PC-3 (cell line): ENCODE measurements at regions not wholly inside any gene's neighbourhood (a gene's known extent, or its start where the extent isn't known, plus 50 kb on each side); places are given as distances from the start of the nearest gene placed in this dataset.

ENCODE experiments used
- ATAC-seq: fragments of 200-7000 bp; cut with Tn5 transposase; 2 replicates; pipeline ENCODE4 v1.9.1; 2020; ENCODE audit warnings: mild to moderate bottlenecking, moderate library complexity
- BruUV-seq: library from RNA; stranded (reverse); fragments of 400-500 nt; replicated peaks from 2 replicates; lab custom pipeline; 2021; lab: Mats Ljungman, UMichigan
- CTCF ChIA-PET: fragments of 300-600 bp; sonication (Branson Sonifier 250); formaldehyde crosslinking; loops from one replicate; lab custom pipeline; 2022; ENCODE audit warnings: antibody characterized with exemption; lab: Charles Lee
- POLR2A ChIA-PET: fragments of 300-600 bp; sonication (Branson Sonifier 250); formaldehyde crosslinking; loops from one replicate; lab custom pipeline; 2022; ENCODE audit warnings: antibody characterized with exemption; ENCODE audit not compliant: unreplicated experiment; lab: Charles Lee
- DNase-seq: peaks from one replicate; pipeline ENCODE4 v3.0.0-alpha.2; 2015
- H2AFZ ChIP-seq: fragments of 300-600 bp; sonication (generic); 2 replicates; pipeline ENCODE4 v1.6.0; 2016; ENCODE audit warnings: antibody characterized with exemption, low read length
- H3F3A ChIP-seq: fragments of 300-600 bp; sonication (generic); one replicate; pipeline ENCODE4 v1.6.0; 2017; ENCODE audit warnings: antibody characterized with exemption, low read length, control low read depth, mild to moderate bottlenecking; ENCODE audit not compliant: unreplicated experiment
- H3K27ac ChIP-seq: fragments of 300-600 bp; sonication (generic); 2 replicates; pipeline ENCODE4 v1.5.1; 2016; ENCODE audit warnings: mild to moderate bottlenecking, low read length
- H3K27me3 ChIP-seq: fragments of 300-600 bp; sonication (generic); 2 replicates; pipeline ENCODE4 v1.6.1; 2016; ENCODE audit warnings: low read length, mixed read lengths
- H3K36me3 ChIP-seq: fragments of 300-600 bp; sonication (generic); 2 replicates; pipeline ENCODE4 v1.6.1; 2016; ENCODE audit warnings: low read depth, mixed run types, low read length, mixed read lengths
- H3K4me1 ChIP-seq: fragments of 300-600 bp; sonication (generic); 2 replicates; pipeline ENCODE4 v1.5.1; 2016; ENCODE audit warnings: low read length; ENCODE audit not compliant: insufficient read depth
- H3K4me2 ChIP-seq: fragments of 300-600 bp; sonication (generic); 2 replicates; pipeline ENCODE4 v1.6.0; 2016; ENCODE audit warnings: low read length
- H3K4me3 ChIP-seq: fragments of 300-600 bp; sonication (generic); 2 replicates; pipeline ENCODE4 v1.5.1; 2016; ENCODE audit warnings: mild to moderate bottlenecking, low read length, mixed read lengths
- H3K79me2 ChIP-seq: fragments of 300-600 bp; sonication (generic); 2 replicates; pipeline ENCODE4 v1.6.1; 2017; ENCODE audit warnings: low read length, mixed read lengths
- H3K9ac ChIP-seq: fragments of 300-600 bp; sonication (generic); 2 replicates; pipeline ENCODE4 v1.6.0; 2016; ENCODE audit warnings: mild to moderate bottlenecking, low read length
- H3K9me2 ChIP-seq: fragments of 300-600 bp; sonication (generic); replicated peaks from 2 replicates; pipeline ENCODE4 v1.6.1; 2016; ENCODE audit warnings: mixed run types, low read length, mixed read lengths
- H3K9me3 ChIP-seq: fragments of 300-600 bp; sonication (generic); 2 replicates; pipeline ENCODE4 v1.6.1; 2016; ENCODE audit warnings: low read length, mixed read lengths
- H4K20me1 ChIP-seq: fragments of 300-600 bp; sonication (generic); 2 replicates; pipeline ENCODE4 v1.6.1; 2016; ENCODE audit warnings: low read length, mixed read lengths
- EZH2 ChIP-seq: fragments of 300-600 bp; sonication (generic); IDR thresholded peaks from one replicate; pipeline ENCODE4 v1.6.1; 2017; ENCODE audit warnings: antibody characterized with exemption, mild to moderate bottlenecking, low read length; ENCODE audit not compliant: unreplicated experiment
- EZH2phosphoT487 ChIP-seq: fragments of 300-600 bp; sonication (generic); IDR thresholded peaks from 2 replicates; pipeline ENCODE4 v1.6.1; 2018; ENCODE audit warnings: mild to moderate bottlenecking, antibody characterized with exemption, low read length, borderline replicate concordance
- intact Hi-C: fragments of 100-400 bp; cut with micrococcal nuclease; formaldehyde crosslinking; loops from 2 replicates; pipeline ENCODE4 v1.9.0; 2023
- TF ChIP-seq, protein P1 (sequence below): fragments of 300-600 bp; sonication (generic); conservative IDR thresholded peaks from 2 replicates; pipeline ENCODE4 v1.5.1; 2017; ENCODE audit warnings: antibody characterized with exemption, low read depth, mild to moderate bottlenecking, low read length

DNA sequence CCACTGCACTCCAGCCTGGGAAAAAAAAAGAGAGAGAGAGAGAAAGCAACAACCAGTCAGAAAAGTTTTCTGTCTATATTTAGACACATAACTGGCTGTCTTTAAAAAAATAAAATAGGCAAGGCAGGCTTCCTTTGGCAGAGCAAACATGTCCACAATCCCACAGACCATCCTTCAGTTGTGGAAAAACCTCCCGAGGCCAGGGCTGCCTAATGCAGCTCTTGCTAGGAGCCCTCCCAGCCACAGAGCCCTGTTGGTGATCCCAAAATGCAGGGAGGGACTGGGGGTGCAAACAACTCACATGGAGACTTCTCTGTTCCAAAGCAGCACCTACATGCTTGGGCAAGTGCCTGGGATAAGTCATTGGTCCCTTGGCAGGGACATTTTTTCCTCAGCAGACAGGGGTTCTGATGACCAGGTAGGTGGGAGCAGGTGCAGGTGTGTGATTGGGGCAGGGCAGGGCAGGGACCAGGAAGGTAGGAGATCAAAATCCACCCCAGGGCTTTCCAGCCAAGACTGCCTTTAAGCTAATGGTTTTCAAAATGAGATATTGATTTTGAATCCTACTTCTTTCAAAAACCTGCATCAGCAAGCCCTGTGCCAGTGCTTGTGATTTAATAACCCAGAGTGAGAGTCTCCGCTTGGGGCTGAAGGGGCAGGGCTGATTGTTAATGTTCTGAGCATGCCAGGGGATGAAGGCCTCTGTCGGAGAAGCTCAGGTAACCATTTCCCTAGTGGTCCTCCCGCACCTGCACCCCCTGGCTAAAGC, 178.5 kb downstream of the USP12 start:
- ChIA-PET POLR2A (no interaction called here), CTCF (no interaction called here)
- DNase-seq (no peak), ATAC-seq (no peak)
- no peaks in the 10 kb centered on the region for H4K20me1 ChIP-seq
- peaks cover 8% of the 10 kb centered on the region; the same call in 1 of the 2 replicates for H3K4me1 ChIP-seq
- TF ChIP-seq, protein P1, sequence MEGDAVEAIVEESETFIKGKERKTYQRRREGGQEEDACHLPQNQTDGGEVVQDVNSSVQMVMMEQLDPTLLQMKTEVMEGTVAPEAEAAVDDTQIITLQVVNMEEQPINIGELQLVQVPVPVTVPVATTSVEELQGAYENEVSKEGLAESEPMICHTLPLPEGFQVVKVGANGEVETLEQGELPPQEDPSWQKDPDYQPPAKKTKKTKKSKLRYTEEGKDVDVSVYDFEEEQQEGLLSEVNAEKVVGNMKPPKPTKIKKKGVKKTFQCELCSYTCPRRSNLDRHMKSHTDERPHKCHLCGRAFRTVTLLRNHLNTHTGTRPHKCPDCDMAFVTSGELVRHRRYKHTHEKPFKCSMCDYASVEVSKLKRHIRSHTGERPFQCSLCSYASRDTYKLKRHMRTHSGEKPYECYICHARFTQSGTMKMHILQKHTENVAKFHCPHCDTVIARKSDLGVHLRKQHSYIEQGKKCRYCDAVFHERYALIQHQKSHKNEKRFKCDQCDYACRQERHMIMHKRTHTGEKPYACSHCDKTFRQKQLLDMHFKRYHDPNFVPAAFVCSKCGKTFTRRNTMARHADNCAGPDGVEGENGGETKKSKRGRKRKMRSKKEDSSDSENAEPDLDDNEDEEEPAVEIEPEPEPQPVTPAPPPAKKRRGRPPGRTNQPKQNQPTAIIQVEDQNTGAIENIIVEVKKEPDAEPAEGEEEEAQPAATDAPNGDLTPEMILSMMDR: no peak
- TF ChIP-seq EZH2phosphoT487: no peak
- TF ChIP-seq EZH2: no peak
- H3K9me2 ChIP-seq: no peaks in the 10 kb centered on the region
- H2AFZ ChIP-seq: no peak overlapping the region
- no peak overlapping the region for H3K9ac ChIP-seq
- no peaks in the 10 kb centered on the region for H3K9me3 ChIP-seq
- intact Hi-C loops: no loop called here
- no peaks in the 10 kb centered on the region for H3F3A ChIP-seq
- no peak overlapping the region for H3K4me3 ChIP-seq
- no TSS peak for BruUV-seq
- H3K79me2 ChIP-seq: no peaks in the 10 kb centered on the region
- H3K4me2 ChIP-seq: no peak overlapping the region
- H3K27me3 ChIP-seq: no peaks in the 10 kb centered on the region
- H3K36me3 ChIP-seq: no peaks in the 10 kb centered on the region
- H3K27ac ChIP-seq: no peak overlapping the region

DNA sequence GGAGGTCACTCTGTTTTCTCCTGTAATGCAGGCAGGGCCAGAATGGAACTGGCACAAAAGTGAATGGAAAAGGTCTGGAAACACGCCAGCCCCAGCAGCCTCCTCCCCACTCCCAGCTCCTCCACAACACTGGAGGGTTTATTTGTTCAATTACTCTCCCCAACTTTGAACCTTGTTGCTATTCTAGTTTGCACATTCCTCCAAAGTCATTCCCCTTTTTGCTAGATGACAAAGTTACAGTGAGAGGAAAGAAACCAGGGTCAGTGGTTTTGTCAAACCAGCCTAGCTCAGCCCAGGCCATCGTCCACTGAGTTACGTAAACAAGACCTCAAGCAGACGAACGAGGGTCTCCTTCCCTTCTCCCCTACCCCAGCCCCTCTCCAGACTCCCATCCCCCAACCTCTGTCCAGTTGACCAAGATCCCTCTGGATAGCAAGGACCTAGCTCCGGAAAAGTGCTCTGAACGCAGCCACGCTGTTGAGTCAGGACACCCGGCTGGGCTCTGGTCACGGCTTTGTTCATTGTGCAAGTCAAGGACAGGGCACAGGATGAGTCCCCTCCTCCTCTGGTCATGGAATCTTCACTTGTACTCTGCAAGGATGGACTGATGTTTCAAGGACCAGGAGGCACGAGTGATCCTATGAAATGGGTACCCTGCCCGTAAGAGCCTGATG, 180.0 kb downstream of the USP12 start:
- ChIA-PET POLR2A (no interaction called here), CTCF (no interaction called here)
- no peak for TF ChIP-seq EZH2phosphoT487
- no peak for TF ChIP-seq EZH2
- TF ChIP-seq, protein P1: no peak
- no TSS peak for BruUV-seq
- H3K27me3 ChIP-seq: no peaks in the 10 kb centered on the region
- H3K9me3 ChIP-seq: no peaks in the 10 kb centered on the region
- no peaks in the 10 kb centered on the region for H4K20me1 ChIP-seq
- no peak overlapping the region for H2AFZ ChIP-seq
- H3K4me3 ChIP-seq: no peak overlapping the region
- no peak overlapping the region for H3K4me2 ChIP-seq
- H3K4me1 ChIP-seq: peaks cover 8% of the 10 kb centered on the region; the same call in 1 of the 2 replicates
- H3K27ac ChIP-seq: no peak overlapping the region
- H3K36me3 ChIP-seq: no peaks in the 10 kb centered on the region
- H3K9ac ChIP-seq: no peak overlapping the region
- H3F3A ChIP-seq: no peaks in the 10 kb centered on the region
- no peaks in the 10 kb centered on the region for H3K9me2 ChIP-seq
- H3K79me2 ChIP-seq: no peaks in the 10 kb centered on the region
- intact Hi-C loops: loop anchor here (1.0 kb wide), 1 partner anchor 15 kb away; no protein-coding TSS in a partner anchor
- no peak; the same call in 1 of the 2 replicates for ATAC-seq
- DNase-seq: peak; percentile 53
